HG02943 (cell line): ENCODE measurements at regions not wholly inside any gene's neighbourhood (a gene's known extent, or its start where the extent isn't known, plus 50 kb on each side); places are given as distances from the start of the nearest gene placed in this dataset.

Experiments
- ATAC-seq: cut with Tn5 transposase; IDR thresholded peaks from one replicate; pipeline ENCODE4 v1.9.1; 2021; ENCODE audit warnings: mild to moderate bottlenecking, low read depth, moderate library complexity; ENCODE audit not compliant: unreplicated experiment

- no peak for ATAC-seq
These were observed 128.2 kb downstream of the SNX5 start for GRCh38 chr20:17840423-17840822.

GRCh38 chr20:17838921-17839320 is 129.7 kb downstream of the SNX5 start:
- no peak for ATAC-seq

GRCh38 chr20:17837179-17837578 is 131.4 kb downstream of the SNX5 start:
- no peak for ATAC-seq

GRCh38 chr20:17836303-17836861 is 132.2 kb downstream of the SNX5 start:
- no peak for ATAC-seq

GRCh38 chr20:17835934-17836300 is 132.7 kb downstream of the SNX5 start:
- no peak for ATAC-seq

DNA sequence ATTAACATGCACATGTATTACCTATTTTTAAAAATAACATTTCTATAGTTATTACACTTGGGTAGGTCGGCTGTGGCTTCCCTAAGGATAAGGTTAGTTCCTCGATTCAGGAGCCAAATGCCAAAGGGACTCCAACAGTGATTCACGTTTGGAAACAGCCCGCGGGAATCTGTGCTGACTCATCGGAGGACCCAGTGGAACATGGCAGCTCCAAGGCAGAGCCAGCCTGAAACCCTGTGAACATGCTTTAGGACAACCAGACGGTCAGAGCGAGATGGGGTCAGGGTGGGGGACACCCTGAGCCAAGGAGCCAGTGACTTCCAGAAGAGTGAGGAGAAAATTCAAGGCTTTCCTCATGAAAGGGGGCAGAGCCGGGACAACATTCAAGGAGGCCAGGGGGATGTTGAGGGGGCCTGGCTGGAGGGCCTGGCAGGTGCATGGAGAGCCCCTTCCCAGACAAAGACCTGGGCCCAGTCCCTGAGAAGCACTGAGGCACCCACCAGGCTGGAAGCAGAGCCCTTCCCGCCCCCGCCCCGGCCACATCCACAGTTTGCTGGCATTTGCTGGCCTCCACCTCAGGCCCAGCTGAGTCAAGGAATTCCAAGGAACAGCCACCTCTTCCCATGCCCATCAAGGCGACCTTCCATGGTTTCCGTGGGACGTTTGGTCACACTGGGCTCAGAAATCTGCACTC is 133.2 kb downstream of the SNX5 start:
- ATAC-seq = no peak

DNA sequence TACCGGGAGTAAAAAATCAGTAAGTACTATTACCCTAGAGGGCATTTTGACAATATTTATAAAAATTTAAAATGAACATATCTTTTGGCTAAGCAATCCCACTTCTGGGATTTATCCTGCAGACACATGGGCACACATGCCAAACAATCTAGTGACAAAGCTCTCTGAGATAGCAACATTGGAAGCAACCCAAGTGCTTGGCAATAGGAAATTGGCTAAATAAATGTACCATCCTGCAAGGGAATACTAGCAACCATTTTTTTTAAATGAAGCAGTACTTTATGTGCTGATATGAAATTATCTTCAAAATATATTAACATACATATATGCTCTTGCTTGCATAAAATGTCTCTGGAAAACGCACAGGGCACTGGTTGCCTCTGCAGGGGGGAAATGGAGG is 133.8 kb downstream of the SNX5 start:
- ATAC-seq = no peak

GRCh38 chr20:17833036-17833674 is 133.4 kb downstream of the BANF2 start:
- ATAC-seq = no peak

DNA sequence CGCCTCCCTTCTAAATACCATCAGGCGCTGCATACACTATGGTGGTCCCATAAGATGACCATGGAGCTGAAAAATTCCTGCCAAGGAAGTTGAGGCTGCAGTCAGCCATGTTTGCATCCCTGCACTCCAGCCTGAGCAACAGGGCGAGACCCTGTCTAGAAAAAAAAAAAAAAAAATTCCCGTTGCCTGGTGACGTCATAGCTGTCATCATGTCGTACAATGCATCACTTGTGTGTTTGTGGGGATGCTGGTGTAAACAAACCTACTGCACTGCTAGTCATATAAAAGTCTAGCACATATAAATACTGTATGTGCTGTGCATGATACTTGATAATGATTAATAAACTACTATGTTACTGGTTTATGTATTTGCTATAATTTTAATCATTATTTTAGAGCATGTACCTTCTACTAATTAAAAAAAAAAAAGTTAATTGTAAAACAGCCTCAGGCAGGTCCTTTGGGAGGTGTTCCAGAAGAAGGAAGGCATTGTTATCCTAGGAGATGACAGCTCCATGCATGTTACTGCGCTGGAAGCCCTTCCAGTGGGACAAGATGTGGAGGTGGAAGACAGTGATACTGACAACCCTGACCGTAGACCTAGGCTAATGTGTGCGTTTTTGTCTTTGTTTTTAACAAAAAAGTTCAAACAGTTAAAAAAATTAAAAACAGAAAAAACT is 132.6 kb downstream of the BANF2 start:
- ATAC-seq = no peak

- ATAC-seq = no peak
These were observed 128.9 kb downstream of the BANF2 start for GRCh38 chr20:17828598-17829144.

- ATAC-seq = no peak
These were observed 128.2 kb downstream of the BANF2 start for GRCh38 chr20:17827759-17828559.

DNA sequence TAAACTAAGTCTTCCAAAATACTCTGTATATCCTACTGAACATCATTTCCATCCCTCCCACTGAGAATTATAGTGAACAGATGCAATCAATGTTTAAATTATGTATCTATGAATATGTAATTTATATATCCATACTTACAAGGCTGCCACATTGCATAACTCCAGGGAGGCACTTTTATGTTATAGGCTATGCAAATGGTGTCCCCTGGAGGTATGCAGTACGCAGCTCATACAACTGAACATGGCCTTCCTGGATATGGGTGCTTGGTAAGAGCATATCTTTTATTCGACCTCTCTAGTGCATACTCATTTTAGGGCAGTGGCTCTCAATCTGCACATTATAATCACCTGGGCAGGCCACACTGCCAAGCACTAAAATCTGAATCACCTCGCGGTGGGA is 127.3 kb downstream of the BANF2 start:
- ATAC-seq = no peak

- peak; percentile 73 for ATAC-seq
These were observed 126.4 kb downstream of the BANF2 start for GRCh38 chr20:17825960-17826843.

GRCh38 chr20:17825252-17825959 is 125.6 kb downstream of the BANF2 start:
- ATAC-seq = no peak

GRCh38 chr20:17824676-17825251 is 125.0 kb downstream of the BANF2 start:
- ATAC-seq = no peak

- ATAC-seq = no peak
These were observed 123.8 kb downstream of the BANF2 start for GRCh38 chr20:17823409-17824144.

DNA sequence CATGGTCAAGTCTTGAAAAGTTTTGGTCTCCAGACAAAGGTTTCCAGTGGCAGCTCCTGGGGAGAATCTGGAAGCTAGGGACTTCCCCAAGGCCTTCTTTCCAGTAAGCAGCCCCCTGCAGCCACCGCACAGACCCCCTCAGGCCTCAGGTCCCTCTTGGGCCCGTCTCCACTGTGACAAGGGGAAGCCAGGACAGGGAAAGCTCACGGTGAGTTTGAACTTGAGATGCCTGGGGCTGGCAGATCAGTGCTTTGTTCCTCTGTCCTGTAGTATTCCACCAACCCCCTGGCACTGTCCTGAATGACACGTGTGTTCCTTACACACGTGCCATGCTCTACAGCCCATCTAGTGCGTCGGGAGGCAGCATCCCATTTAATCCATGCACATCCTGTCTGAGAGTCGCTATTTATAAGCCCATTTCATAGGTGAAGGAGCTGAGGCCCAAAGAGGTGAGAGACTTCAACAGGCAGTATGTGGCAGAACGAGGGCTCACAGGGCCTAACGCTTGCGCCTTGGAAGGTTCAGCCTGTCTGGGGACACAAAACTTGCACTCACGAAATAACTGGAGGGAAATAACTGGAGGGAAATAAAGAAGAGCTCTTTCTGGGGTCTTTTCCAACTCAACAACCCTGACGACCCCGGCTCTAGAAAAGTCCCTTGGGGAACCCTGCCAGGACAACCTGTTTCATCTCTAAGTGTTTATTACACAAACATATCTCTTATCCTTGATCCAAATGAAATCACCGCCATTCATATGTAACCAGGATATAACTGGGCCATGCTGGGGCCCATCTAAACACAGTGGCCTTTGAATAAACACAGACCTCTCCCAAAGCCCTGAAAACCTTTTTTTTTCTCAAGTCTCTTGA is 123.0 kb downstream of the BANF2 start:
- no peak for ATAC-seq
